ENCODE measurements at regions not wholly inside any gene's neighbourhood (a gene's known extent, or its start where the extent isn't known, plus 50 kb on each side); places are given as distances from the start of the nearest gene placed in this dataset.
"Not testable (repeated sequence)": the region's sequence is repeated elsewhere in the genome, so short reads cannot be mapped to it uniquely, and the experiment has no call there.

- intact Hi-C loops (cut with DNase I; ENCODE audit: low total_unique reads): no loop called here
- DNase-seq (ENCODE audit: low spot score in 2 of 2): no peak
- Histone ChIP-seq H3K36me3 (no peaks in the 10 kb centered on the region), H3K4me3 (no peak overlapping the region), H3K4me1 (no peaks in the 10 kb centered on the region), H3K27me3 (no peaks in the 10 kb centered on the region), H3K27ac (no peak overlapping the region), H3K9me3 (no peaks in the 10 kb centered on the region)
- no peak for TF ChIP-seq POLR2A (IDR thresholded peaks at IDR 0.05)
- TF ChIP-seq POLR2AphosphoS5 (IDR thresholded peaks at IDR 0.05): no peak
- no peak for TF ChIP-seq CTCF (IDR thresholded peaks at IDR 0.05)
Observed at GRCh38 chr2:144770616-144771230, 250.8 kb upstream of the ZEB2 start.

- intact Hi-C loops (cut with DNase I; ENCODE audit: low total_unique reads); H3K4me1 ChIP-seq; H3K9me3 ChIP-seq; H3K27me3 ChIP-seq; H3K27ac ChIP-seq; H3K36me3 ChIP-seq; H3K4me3 ChIP-seq; DNase-seq (ENCODE audit: low spot score in 2 of 2): not testable (repeated sequence)
Observed at GRCh38 chr2:144760939-144761338, 241.0 kb upstream of the ZEB2 start.

GRCh38 chr2:144759746-144760145 is 239.8 kb upstream of the ZEB2 start:
- no peak for DNase-seq (ENCODE audit: low spot score in 2 of 2)
- no peaks in the 10 kb centered on the region for H3K9me3 ChIP-seq
- intact Hi-C loops (cut with DNase I; ENCODE audit: low total_unique reads): no loop called here
- H3K36me3 ChIP-seq: no peaks in the 10 kb centered on the region
- no peaks in the 10 kb centered on the region for H3K4me1 ChIP-seq
- TF ChIP-seq POLR2A (IDR thresholded peaks at IDR 0.05) (no peak), CTCF (IDR thresholded peaks at IDR 0.05) (no peak), POLR2AphosphoS5 (IDR thresholded peaks at IDR 0.05) (no peak)
- H3K27ac ChIP-seq: no peak overlapping the region
- no peaks in the 10 kb centered on the region for H3K27me3 ChIP-seq
- no peak overlapping the region for H3K4me3 ChIP-seq

GRCh38 chr2:144758196-144758595 is 238.3 kb upstream of the ZEB2 start:
- intact Hi-C loops (cut with DNase I; ENCODE audit: low total_unique reads); H3K36me3 ChIP-seq: not testable (repeated sequence)

GRCh38 chr2:144753416-144753815 is 233.5 kb upstream of the ZEB2 start:
- Histone ChIP-seq H3K4me1 (no peaks in the 10 kb centered on the region), H3K36me3 (no peaks in the 10 kb centered on the region), H3K27ac (no peak overlapping the region), H3K27me3 (no peaks in the 10 kb centered on the region), H3K9me3 (peaks cover 0 to 17% of the 10 kb centered on the region in 2 donors), H3K4me3 (no peak overlapping the region)
- no peak for DNase-seq (ENCODE audit: low spot score in 2 of 2)
- TF ChIP-seq POLR2AphosphoS5 (IDR thresholded peaks at IDR 0.05): no peak
- TF ChIP-seq POLR2A (IDR thresholded peaks at IDR 0.05): no peak
- no peak for TF ChIP-seq CTCF (IDR thresholded peaks at IDR 0.05)
- intact Hi-C loops (cut with DNase I; ENCODE audit: low total_unique reads): no loop called here

More at GRCh38 chr2:144758196-144758595, 238.3 kb upstream of the ZEB2 start:
- not testable (repeated sequence) for H3K4me3 ChIP-seq; H3K27ac ChIP-seq; DNase-seq (ENCODE audit: low spot score in 2 of 2); H3K4me1 ChIP-seq; H3K27me3 ChIP-seq; H3K9me3 ChIP-seq

GRCh38 chr2:144751142-144751905 is 231.4 kb upstream of the ZEB2 start:
- no peaks in the 10 kb centered on the region for H3K36me3 ChIP-seq
- intact Hi-C loops (cut with DNase I; ENCODE audit: low total_unique reads): no loop called here
- H3K4me1 ChIP-seq: no peaks in the 10 kb centered on the region
- no peak overlapping the region for H3K27ac ChIP-seq
- DNase-seq (ENCODE audit: low spot score in 2 of 2): no peak
- TF ChIP-seq POLR2A (IDR thresholded peaks at IDR 0.05) (no peak), POLR2AphosphoS5 (IDR thresholded peaks at IDR 0.05) (no peak), CTCF (IDR thresholded peaks at IDR 0.05) (no peak)
- no peak overlapping the region for H3K4me3 ChIP-seq
- no peaks in the 10 kb centered on the region for H3K27me3 ChIP-seq
- peaks cover 11 to 35% of the 10 kb centered on the region in 2 donors for H3K9me3 ChIP-seq
